Renal cortical epithelial cell (primary cell): ENCODE measurements at regions not wholly inside any gene's neighbourhood (a gene's known extent, or its start where the extent isn't known, plus 50 kb on each side); places are given as distances from the start of the nearest gene placed in this dataset.

Source experiments
- DNase-seq: peaks from one replicate; pipeline ENCODE4 v3.0.0-alpha.2; 2011; ENCODE audit warnings: low read depth

DNA sequence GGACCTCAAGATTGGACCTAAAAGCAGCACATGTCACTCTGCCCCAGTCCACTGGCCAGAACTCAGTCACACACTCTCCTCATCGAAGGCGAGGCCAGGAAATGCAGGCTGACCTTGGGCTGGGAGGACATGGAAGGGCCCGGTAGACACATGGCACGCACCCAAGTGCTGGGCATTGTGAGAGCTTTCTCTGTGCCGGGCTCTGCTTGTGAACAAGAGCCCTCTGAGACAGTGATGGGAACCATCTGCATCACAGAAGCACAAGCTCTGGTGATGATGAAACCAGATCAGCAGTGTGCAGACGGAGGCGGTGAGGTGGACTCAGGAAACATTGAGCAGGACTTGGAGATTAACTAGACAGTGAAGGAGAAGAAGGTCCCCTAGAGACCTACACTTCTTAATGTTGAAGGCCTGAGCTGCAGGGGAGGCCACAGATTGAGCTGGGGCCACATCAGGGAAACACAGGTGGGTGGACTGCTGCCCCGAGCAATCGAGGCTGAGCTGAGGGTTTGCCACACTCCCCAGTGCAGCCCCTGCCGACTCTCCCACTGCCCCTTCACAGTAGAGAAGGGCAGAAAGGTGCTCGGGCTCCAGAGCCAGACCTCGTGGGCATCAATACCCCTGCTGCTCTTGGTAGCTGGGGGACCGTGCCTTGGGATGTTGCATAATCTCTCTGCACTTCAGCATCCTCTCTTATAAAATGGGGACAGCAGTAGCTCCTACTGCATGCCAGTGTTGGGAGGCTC, 1460.5 kb downstream of the TBC1D22A start:
- DNase-seq: no peak

GRCh38 chr22:48218889-48219420, 1456.5 kb downstream of the TBC1D22A start:
- no peak for DNase-seq

DNA sequence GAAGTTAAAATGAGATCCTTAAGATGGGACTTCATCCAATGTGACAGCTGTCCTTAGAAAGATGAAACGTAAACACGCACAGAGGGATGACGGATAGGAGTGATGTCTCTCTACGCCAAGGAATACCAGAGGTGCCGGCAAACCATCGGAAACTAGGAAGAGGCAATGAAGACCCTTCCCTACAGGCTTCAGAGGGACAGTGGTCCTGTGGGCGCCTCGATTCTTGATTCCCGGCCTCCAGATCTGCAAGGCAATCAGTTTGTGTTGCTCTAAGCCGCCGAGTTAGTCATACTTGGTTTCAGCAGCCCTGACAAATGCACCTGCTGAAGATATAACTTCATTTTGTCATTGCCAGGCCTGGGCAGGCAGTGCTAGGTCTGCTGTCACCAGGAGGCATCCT, 1455.1 kb downstream of the TBC1D22A start:
- no peak for DNase-seq

GRCh38 chr22:48212727-48213126, 1450.3 kb downstream of the TBC1D22A start:
- no peak for DNase-seq

DNA sequence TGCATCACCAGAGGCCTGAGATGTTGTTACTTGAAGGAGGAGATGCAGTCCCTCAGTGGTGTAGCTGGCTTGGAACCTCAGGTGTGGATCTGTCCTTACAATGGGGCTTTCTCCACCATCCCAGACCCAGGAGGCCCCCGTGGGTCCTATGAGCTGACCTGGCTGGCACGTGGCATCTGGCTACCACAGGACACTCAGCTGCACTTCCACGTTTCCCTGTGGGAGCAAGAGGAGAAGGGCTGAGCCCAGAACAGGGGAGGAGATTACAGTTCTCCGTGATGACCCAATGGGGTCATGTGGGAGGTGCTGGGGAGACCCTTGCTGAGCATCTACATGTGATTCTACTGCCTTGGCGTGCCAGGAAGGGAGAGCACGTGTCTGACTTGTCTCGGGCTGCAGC, 1448.4 kb downstream of the TBC1D22A start:
- no peak for DNase-seq

DNA sequence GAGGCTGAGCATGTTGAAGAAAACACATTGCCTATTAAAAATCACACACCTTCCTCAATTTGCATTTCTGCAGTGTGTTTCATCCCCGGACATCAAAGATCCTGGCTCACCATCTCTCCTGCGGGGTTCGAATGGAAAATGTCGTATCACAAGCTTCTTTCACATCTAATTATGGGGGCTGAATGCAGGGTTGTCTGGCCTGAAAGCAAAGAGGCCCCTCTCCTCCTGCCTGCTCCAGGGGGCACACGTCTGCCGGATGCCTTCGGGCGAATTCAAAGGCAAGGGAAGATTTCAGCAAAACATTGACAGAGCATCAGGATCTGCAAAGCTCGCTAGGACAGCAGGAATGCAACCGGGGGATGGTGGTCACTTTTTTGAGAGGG, 1447.7 kb downstream of the TBC1D22A start:
- DNase-seq: no peak

DNA sequence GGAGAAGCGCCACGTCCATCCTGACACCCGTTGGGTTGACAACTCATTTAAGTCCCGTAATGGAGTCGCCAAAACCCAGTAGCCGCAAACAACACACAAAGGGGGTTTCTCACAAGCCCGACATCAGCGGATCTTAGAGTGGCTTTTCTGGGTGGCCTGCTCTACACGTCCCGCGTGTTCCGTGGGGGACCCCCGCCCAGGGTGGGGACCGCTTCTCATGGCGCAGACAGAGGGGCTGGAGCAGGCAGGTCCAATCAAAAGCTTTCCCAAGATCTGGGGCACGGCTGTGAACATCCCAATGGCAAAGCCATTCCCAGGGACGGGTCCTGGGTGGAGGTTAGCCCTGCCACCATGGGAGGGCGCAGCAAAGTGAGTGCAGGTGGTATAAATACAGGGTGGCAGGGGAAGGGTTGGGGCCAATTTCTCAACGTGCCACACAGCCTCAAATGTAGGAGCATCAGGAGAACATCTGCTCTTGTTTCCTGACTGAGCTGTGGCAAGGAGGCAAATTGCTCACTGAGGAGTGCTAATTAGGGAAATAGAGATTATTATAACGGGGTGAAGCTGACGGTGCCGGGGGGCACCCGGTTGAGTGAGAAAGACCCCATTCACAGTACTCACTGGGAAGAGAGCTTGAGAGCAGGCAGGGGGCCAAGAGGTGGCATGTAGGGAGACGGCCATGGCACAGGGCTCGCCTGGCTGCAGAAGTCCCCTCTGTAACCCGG, 1447.2 kb downstream of the TBC1D22A start:
- DNase-seq: no peak

DNA sequence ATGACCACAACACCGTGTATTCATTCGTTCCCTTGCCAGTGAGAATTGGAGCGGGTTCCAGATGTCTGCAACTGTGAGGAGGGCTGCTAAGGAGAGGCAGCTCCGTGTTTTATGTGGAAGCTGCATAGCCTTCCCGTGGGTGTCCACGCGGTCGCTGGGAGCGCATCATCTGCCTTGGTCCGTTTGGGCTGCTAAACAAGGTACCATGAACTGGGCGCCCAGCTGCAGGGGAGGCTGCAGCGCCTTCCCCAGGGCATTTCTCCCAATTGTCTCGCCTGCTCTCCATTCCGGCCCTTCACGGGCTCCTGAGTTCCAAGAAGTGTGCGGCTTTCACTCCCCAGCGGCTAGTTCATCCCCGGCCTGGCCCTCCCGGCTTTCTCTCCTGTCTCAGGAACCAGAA, 1446.4 kb downstream of the TBC1D22A start:
- no peak for DNase-seq

GRCh38 chr22:48207919-48208535, 1445.6 kb downstream of the TBC1D22A start:
- DNase-seq: no peak

DNA sequence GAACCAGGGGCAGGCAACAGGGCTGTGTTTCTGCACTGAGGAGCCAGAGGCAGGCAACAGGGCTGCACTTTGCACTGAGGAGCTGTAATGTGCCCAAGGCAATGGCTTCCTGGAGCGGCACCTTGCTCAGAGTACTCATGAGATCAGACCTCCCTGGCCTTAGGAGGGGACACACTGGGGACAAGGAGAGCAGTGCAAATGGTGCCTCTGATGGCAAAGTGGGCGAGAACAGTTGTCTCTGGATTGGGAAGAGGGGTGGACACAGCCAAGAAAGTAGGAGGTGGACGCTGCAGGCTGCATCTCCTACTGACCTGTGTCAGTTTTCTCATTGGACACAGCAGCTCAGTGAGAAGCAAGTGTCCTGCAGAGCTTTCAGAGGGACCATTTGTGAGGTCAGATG, 1443.3 kb downstream of the TBC1D22A start:
- DNase-seq: no peak

DNA sequence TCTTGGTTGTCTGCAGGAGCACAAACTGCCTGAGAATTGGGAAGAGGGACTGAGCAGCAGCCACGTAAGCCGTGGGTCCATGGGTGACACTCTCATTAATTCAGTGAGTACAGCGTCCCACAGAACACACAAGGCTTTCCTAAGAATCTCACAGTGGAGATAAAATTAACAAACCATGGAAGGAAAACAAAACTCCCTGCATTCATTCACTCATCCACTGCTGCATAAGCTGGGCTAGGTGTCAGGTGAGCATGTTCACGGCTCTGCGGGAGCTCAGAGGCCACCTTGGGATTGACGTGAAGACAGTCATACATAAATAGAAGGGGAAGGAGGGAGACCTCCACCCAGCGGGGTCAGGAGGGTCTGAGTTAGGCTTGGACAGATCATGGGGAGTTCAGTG, 1442.7 kb downstream of the TBC1D22A start:
- no peak for DNase-seq

DNA sequence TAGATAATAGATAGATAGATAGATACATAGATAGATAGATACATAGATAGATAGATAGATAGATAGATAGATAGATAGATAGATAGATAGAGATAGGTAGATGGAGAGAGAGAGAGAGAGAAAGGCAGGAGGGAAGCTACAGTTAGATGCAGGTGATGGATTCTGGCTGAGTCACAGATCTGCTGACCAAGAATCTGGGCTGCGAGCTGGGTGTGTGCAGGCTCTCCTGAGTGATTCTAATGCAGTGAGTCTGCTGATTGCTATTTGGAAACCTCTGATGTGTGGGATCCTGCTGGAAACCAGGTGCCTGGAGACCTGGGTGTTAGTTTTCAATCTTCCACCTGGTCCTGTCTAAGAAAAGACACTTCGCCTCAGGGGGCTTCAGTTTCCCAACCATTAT, 1441.8 kb downstream of the TBC1D22A start:
- no peak for DNase-seq

DNA sequence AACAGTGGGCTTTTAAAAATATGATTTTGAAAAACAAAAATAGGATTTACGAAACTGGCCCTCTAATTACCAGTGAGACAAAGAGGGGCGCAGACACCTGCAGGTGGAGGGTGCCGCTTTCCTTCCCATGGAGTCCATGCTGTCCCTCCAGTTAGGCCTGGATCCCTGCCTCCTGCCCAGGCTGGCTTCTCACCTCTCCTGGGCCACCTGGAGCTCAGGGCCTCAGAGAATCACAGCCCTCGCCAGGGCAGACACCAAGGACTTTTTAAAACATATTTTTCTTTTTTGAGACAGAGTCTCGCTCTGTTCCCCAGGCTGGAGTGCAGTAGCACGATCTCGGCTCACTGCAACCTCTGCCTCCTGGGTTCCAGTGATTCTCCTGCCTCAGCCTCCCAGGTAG, 1437.2 kb downstream of the TBC1D22A start:
- DNase-seq: no peak

DNA sequence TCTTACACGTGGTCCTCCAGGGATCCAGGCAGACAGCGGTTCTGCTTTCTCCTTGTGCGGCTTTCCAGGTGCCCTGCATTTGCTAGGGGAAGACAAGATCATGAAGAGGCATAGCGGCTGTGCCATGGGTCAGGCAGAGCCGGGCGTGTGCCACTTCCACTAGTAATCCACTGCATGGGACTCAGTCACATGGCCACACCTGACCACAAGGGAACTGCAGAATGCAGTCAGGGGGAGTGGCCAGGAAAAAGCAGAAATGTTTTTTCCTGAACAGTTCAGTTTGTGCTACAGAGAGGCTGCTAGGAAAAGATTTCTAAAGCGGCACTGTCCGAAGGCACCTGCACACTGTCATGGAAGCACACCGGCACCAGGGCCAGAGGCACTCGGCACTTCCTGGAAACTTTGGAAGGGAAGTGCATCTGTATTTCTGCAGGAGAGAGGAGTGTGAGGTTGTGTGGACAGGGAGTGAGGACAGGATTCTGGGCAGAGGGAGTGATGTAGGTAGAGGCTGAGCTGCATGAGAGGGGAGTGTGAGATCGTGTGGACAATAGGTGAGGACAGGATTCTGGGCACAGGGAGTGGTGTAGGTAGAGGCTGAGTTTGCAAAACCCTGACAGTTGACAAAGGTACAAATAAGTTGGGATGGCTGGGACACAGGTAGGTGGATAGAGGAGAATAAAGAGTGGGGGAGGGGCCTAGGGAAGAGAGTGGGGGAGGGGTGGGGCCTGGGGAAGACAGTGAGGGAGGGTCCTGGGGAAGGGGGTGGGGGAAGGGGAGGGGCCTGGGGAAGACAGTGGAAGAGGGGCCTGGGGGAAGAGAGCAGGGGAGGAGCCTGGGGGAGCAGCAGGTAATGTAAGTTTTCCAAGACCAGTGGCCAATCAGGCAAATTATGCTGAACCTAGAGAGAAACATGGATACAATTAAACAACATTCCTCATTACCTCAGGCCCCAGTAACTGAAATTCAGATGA, 1436.3 kb downstream of the TBC1D22A start:
- DNase-seq: no peak

GRCh38 chr22:48197189-48197690, 1434.8 kb downstream of the TBC1D22A start:
- no peak for DNase-seq

DNA sequence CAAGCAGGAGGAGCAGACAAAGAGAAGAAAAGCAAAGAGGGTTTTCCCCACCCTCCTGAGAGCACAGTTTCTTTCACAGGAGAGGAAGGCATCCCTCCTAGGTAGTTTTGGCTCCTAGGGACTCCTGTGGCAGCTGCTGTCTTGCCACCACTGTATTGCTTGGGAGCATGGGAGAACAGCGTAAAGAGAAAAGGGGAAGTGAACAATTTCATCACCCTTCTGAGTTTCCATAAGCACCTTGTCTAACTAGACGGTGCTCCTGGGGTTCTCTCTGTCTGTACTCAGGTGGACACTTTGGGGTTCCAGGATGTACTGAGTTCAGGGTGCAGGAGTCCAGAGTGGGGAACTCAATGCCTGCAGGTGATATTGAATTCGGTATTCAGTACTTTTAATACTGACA, 1430.5 kb downstream of the TBC1D22A start:
- DNase-seq: no peak

- DNase-seq: no peak
These were observed 1429.6 kb downstream of the TBC1D22A start for GRCh38 chr22:48192071-48192470.

GRCh38 chr22:48188231-48188721, 1425.8 kb downstream of the TBC1D22A start:
- DNase-seq: no peak

DNA sequence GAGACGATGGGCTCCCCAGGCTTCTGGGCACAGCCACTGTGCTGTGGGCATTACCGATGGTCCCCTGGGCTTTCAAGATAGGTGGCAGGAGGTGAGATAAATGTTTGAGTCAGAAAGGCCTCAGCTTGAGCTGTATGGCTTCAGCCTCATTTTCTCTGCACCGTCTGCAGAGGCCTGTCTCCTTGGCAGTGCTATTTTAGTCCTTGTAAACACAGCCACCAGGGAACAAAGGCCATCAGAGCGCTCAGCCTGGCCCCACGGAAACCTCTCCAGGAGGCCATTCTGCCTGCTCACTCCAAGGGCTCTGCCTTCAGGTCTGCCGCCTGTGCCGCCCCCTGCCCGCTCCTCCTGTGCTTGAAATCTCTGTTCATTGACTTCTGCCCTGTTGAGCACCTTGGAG, 1424.9 kb downstream of the TBC1D22A start:
- no peak for DNase-seq

DNA sequence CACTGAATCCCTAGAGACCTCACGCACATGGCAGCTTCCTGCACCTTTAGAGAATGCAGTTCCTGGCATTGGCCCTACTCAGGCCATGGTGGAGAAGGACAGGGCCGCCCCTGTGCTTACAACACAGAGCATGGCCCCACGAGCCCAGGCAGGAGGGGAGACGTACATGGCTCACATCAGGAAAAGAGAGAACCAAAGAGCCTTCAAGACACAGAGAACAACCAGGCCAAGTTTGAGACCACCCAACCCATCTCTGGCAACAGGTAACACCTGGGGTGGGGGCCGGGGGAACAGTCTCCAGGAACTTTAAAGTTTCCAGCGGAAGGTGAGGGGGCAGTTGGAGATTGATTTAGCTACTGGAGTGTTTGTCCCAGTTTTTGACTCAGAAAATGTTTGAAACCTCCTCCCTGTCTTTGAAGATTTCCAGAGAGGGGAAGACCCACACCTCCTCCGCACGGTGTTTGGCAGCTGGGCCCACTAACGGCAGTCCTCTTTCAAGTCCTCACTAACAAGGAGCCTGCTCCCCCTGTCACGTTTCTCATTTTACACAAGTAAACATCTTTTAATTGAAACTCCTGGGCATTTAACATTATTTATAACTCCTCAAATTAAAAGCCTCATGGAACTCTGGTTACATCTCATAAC, 1423.8 kb downstream of the TBC1D22A start:
- no peak for DNase-seq
